Astrocyte (in vitro differentiated cells and primary cell): ENCODE measurements at regions not wholly inside any gene's neighbourhood (a gene's known extent, or its start where the extent isn't known, plus 50 kb on each side); places are given as distances from the start of the nearest gene placed in this dataset.

ENCODE experiments used
- DNase-seq: peaks from one replicate; pipeline ENCODE4 v3.0.0-alpha.2; 2010; ENCODE audit warnings: low read depth
- FAIRE-seq: peaks from 2 replicates; lab custom pipeline; 2011; peaks lifted over from hg19 to GRCh38; lab: Jason Lieb, UNC
- H2AFZ ChIP-seq: 2 replicates; pipeline ENCODE4 v1.6.0; 2012; ENCODE audit warnings: low read depth, low read length, inconsistent platforms
- H3K27ac ChIP-seq: 2 replicates; pipeline ENCODE4 v1.5.1; 2011; ENCODE audit warnings: low read depth, low read length, inconsistent platforms
- H3K27me3 ChIP-seq: 2 replicates; pipeline ENCODE4 v1.6.0; 2011; ENCODE audit warnings: low read length, inconsistent platforms; ENCODE audit not compliant: insufficient read depth
- H3K36me3 ChIP-seq: 2 replicates; pipeline ENCODE4 v1.5.1; 2011; ENCODE audit warnings: low read length, inconsistent platforms; ENCODE audit not compliant: insufficient read depth
- H3K4me1 ChIP-seq: 2 replicates; pipeline ENCODE4 v1.5.1; 2011; ENCODE audit warnings: low read length, inconsistent platforms; ENCODE audit not compliant: insufficient read depth
- H3K4me2 ChIP-seq: 2 replicates; pipeline ENCODE4 v1.6.0; 2012; ENCODE audit warnings: low read length, inconsistent platforms
- H3K4me3 ChIP-seq: 2 replicates; pipeline ENCODE4 v1.5.1; 2011; ENCODE audit warnings: low read depth, mild to moderate bottlenecking, low read length, inconsistent platforms; ENCODE audit not compliant: insufficient read depth
- H3K79me2 ChIP-seq: 2 replicates; pipeline ENCODE4 v1.6.0; 2012; ENCODE audit warnings: mild to moderate bottlenecking, low read length, inconsistent platforms; ENCODE audit not compliant: insufficient read depth
- H3K9ac ChIP-seq: 2 replicates; pipeline ENCODE4 v1.6.0; 2012; ENCODE audit warnings: mild to moderate bottlenecking, low read length, inconsistent platforms
- H3K9me3 ChIP-seq: 2 replicates; pipeline ENCODE4 v1.5.1; 2012; ENCODE audit warnings: low read depth, mild to moderate bottlenecking, low read length, inconsistent platforms; ENCODE audit not compliant: insufficient read depth
- H4K20me1 ChIP-seq: 2 replicates; pipeline ENCODE4 v1.6.0; 2012; ENCODE audit warnings: low read length, inconsistent platforms; ENCODE audit not compliant: insufficient read depth
- H3K27ac Mint-ChIP-seq: one replicate; pipeline ENCODE4 v1.8.0; 2021; ENCODE audit warnings: mild to moderate bottlenecking, mixed read lengths; ENCODE audit not compliant: unreplicated experiment
- H3K27me3 Mint-ChIP-seq: one replicate; pipeline ENCODE4 v1.8.0; 2021; ENCODE audit warnings: low read depth, mixed read lengths; ENCODE audit not compliant: unreplicated experiment
- H3K36me3 Mint-ChIP-seq: one replicate; pipeline ENCODE4 v1.8.0; 2021; ENCODE audit warnings: low read depth, mixed read lengths; ENCODE audit not compliant: unreplicated experiment
- H3K4me1 Mint-ChIP-seq: one replicate; pipeline ENCODE4 v1.8.0; 2021; ENCODE audit warnings: low read depth, mixed read lengths; ENCODE audit not compliant: unreplicated experiment
- H3K4me3 Mint-ChIP-seq: one replicate; pipeline ENCODE4 v1.8.0; 2021; ENCODE audit warnings: mild to moderate bottlenecking, moderate library complexity, mixed read lengths; ENCODE audit not compliant: unreplicated experiment
- H3K9me3 Mint-ChIP-seq: one replicate; pipeline ENCODE4 v1.8.0; 2021; ENCODE audit warnings: mild to moderate bottlenecking, mixed read lengths; ENCODE audit not compliant: unreplicated experiment
- EZH2 ChIP-seq: IDR thresholded peaks from 2 replicates; pipeline ENCODE4 v1.6.1; 2012; ENCODE audit warnings: mild to moderate bottlenecking, low read length, inconsistent platforms; ENCODE audit not compliant: insufficient read depth
- TF ChIP-seq, protein P1 (sequence below): IDR thresholded peaks from 2 replicates; pipeline ENCODE4 v1.5.1; 2011; ENCODE audit warnings: low read depth, mild to moderate bottlenecking, inconsistent platforms, low read length, moderate library complexity; ENCODE audit not compliant: insufficient read depth

DNA sequence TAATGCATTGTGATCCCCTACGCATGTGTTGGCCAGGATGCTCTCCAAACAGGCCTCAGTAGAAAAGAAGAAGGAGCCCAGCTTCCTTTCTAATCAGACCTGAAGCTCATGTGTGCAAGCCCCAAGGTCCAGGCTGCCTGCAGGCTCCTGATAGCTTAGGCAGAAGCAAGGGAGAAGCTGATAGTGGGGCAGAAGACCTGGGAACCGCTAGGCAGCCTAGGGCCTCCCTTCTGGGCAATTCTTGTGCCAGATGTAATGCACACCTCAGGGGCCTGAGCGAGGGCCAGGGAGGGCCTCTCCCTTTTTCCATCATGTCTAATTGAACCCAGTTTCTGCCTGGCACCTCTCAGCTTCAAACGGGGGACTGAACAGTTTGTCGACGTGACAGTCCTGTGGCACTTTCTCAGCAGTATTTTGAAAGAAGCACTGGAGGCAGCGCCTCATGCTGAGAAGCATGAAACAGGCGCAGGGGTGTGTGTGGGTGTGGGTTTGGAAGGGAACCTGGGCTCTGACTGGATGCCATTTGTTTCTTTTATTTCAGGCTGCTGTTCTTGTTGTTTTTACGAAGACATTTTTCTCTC, 212.8 kb downstream of the PIK3R1 start:
- H3K4me1 Mint-ChIP-seq, result peaks cover 40% of the 10 kb centered on the region
- no peaks in the 10 kb centered on the region for H3K9me3 Mint-ChIP-seq
- H3K27ac ChIP-seq, result no peak overlapping the region
- no peak overlapping the region for H3K27ac Mint-ChIP-seq
- DNase-seq, result no peak
- no peaks in the 10 kb centered on the region for H3K27me3 Mint-ChIP-seq
- no peaks in the 10 kb centered on the region for H4K20me1 ChIP-seq
- no peak overlapping the region for H3K4me3 Mint-ChIP-seq
- no peak for FAIRE-seq
- H3K4me2 ChIP-seq, result no peak overlapping the region
- TF ChIP-seq EZH2, result no peak
- TF ChIP-seq, protein P1, sequence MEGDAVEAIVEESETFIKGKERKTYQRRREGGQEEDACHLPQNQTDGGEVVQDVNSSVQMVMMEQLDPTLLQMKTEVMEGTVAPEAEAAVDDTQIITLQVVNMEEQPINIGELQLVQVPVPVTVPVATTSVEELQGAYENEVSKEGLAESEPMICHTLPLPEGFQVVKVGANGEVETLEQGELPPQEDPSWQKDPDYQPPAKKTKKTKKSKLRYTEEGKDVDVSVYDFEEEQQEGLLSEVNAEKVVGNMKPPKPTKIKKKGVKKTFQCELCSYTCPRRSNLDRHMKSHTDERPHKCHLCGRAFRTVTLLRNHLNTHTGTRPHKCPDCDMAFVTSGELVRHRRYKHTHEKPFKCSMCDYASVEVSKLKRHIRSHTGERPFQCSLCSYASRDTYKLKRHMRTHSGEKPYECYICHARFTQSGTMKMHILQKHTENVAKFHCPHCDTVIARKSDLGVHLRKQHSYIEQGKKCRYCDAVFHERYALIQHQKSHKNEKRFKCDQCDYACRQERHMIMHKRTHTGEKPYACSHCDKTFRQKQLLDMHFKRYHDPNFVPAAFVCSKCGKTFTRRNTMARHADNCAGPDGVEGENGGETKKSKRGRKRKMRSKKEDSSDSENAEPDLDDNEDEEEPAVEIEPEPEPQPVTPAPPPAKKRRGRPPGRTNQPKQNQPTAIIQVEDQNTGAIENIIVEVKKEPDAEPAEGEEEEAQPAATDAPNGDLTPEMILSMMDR, result no peak
- H3K9me3 ChIP-seq, result no peaks in the 10 kb centered on the region
- H3K36me3 ChIP-seq, result no peaks in the 10 kb centered on the region
- no peaks in the 10 kb centered on the region for H3K79me2 ChIP-seq
- H3K36me3 Mint-ChIP-seq, result peaks cover 2% of the 10 kb centered on the region
- peak overlapping the region; percentile 38 for H2AFZ ChIP-seq
- H3K27me3 ChIP-seq, result no peaks in the 10 kb centered on the region
- no peak overlapping the region for H3K9ac ChIP-seq
- no peaks in the 10 kb centered on the region for H3K4me1 ChIP-seq
- no peak overlapping the region for H3K4me3 ChIP-seq

DNA sequence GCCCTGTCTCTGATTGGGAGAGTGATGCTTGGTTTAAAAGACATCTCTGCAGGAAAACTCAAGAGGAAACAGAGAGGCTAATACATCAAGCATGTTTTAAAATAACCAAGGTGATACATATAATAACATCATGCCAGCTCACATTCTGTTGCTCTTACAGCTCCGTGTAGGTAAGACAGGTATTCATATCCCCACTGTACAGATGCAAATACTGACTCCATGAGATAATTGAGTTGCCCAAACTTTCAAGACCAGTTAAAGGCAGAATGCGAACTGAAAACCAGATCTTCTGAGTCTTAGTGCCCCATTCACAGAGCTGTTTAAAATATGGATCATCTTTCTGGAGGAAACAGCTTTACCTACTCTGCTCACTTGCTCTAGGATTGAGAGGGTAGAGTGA, 214.0 kb downstream of the PIK3R1 start:
- no peak for FAIRE-seq
- Histone ChIP-seq H3K79me2 (no peaks in the 10 kb centered on the region), H4K20me1 (no peaks in the 10 kb centered on the region), H3K4me2 (no peak overlapping the region), H3K36me3 (no peaks in the 10 kb centered on the region), H3K4me3 (no peak overlapping the region), H3K9me3 (no peaks in the 10 kb centered on the region), H3K27ac (no peak overlapping the region), H2AFZ (no peak overlapping the region), H3K4me1 (peaks cover 8% of the 10 kb centered on the region), H3K9ac (no peak overlapping the region), H3K27me3 (no peaks in the 10 kb centered on the region)
- DNase-seq, result no peak
- H3K4me1 Mint-ChIP-seq, result peaks cover 44% of the 10 kb centered on the region
- H3K27ac Mint-ChIP-seq, result no peak overlapping the region
- H3K4me3 Mint-ChIP-seq, result no peak overlapping the region
- no peaks in the 10 kb centered on the region for H3K9me3 Mint-ChIP-seq
- TF ChIP-seq, protein P1, result no peak
- H3K36me3 Mint-ChIP-seq, result peaks cover 2% of the 10 kb centered on the region
- no peaks in the 10 kb centered on the region for H3K27me3 Mint-ChIP-seq

DNA sequence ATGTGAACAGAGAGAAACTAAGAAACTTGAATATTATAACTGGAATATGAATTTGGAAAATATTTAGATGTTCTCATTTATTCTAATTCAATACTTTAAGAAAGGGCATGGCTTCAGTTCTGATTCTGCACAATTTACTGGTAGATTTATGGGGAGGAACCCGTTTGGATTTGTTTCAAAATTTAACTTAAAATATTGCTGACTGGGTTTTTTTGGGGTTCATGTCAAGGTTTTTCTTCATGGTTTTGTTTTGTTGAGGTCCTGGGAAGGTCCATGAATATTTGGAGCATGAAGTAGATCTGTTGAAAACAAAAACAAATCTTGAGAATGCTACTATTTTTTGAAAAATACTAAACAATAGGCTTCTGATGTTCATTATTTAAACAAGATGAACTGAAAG, 214.7 kb downstream of the PIK3R1 start:
- Histone ChIP-seq H3K36me3 (no peaks in the 10 kb centered on the region), H4K20me1 (no peaks in the 10 kb centered on the region), H3K9me3 (no peaks in the 10 kb centered on the region), H3K9ac (no peak overlapping the region), H2AFZ (no peak overlapping the region), H3K27ac (no peak overlapping the region), H3K27me3 (no peaks in the 10 kb centered on the region), H3K4me1 (peaks cover 11% of the 10 kb centered on the region), H3K4me2 (no peak overlapping the region), H3K4me3 (no peak overlapping the region), H3K79me2 (no peaks in the 10 kb centered on the region)
- no peak for TF ChIP-seq EZH2
- TF ChIP-seq, protein P1, result no peak
- no peak overlapping the region for H3K27ac Mint-ChIP-seq
- DNase-seq (no peak), FAIRE-seq (no peak)
- no peaks in the 10 kb centered on the region for H3K9me3 Mint-ChIP-seq
- no peaks in the 10 kb centered on the region for H3K27me3 Mint-ChIP-seq
- peaks cover 2% of the 10 kb centered on the region for H3K36me3 Mint-ChIP-seq
- no peak overlapping the region for H3K4me3 Mint-ChIP-seq
- peaks cover 43% of the 10 kb centered on the region for H3K4me1 Mint-ChIP-seq
